ENCODE measurements at regions not wholly inside any gene's neighbourhood (a gene's known extent, or its start where the extent isn't known, plus 50 kb on each side); places are given as distances from the start of the nearest gene placed in this dataset.

DNA sequence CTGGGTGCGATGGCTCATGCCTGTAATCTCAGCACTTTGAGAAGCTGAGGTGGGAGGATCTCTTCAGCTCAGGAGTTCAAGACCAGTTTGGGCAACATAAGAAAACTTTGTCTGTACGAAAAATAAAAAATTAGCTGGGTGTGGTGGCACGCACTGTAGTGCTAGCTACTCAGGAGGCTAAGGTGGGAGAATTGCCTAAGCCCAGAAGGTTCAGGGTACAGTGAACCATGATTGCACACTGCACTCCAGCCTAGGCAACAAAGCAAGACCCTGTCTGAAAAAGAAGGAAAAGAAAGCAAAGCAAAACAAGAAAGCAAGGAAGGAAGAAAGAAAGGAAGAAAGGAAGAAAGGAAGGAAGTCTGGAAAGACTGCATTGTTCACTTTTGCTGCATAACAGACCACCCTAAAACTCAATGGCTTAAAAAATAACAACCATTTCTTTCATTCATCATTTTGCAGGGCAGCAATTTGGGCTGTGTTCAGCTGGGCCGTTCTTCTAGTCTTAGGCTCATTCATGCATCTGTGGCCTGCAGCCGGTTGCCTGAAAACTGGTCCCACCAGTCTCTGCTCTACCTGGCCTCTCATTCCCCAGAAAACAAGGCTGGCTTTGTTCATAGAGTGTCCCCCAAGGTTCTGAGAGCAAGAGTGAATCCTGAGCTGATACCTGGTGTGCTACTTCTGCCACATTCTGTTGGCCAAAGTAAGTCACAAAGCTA, 82.4 kb upstream of the MIER3 start:
- peaks cover 4% of the 10 kb centered on the region for H3K9me3 Mint-ChIP-seq
- H3K27me3 Mint-ChIP-seq = no peaks in the 10 kb centered on the region
- H3K36me3 Mint-ChIP-seq = no peaks in the 10 kb centered on the region
- peaks cover 4% of the 10 kb centered on the region for H3K4me1 Mint-ChIP-seq (ENCODE audit: unreplicated experiment)
- H3K27ac Mint-ChIP-seq = no peak overlapping the region
- no peak for DNase-seq (ENCODE audit: extremely low spot score, unreplicated experiment)
- H3K4me3 Mint-ChIP-seq = no peak overlapping the region
- TF ChIP-seq, protein P1, sequence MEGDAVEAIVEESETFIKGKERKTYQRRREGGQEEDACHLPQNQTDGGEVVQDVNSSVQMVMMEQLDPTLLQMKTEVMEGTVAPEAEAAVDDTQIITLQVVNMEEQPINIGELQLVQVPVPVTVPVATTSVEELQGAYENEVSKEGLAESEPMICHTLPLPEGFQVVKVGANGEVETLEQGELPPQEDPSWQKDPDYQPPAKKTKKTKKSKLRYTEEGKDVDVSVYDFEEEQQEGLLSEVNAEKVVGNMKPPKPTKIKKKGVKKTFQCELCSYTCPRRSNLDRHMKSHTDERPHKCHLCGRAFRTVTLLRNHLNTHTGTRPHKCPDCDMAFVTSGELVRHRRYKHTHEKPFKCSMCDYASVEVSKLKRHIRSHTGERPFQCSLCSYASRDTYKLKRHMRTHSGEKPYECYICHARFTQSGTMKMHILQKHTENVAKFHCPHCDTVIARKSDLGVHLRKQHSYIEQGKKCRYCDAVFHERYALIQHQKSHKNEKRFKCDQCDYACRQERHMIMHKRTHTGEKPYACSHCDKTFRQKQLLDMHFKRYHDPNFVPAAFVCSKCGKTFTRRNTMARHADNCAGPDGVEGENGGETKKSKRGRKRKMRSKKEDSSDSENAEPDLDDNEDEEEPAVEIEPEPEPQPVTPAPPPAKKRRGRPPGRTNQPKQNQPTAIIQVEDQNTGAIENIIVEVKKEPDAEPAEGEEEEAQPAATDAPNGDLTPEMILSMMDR (conservative IDR thresholded peaks at IDR 0.05) = no peak

DNA sequence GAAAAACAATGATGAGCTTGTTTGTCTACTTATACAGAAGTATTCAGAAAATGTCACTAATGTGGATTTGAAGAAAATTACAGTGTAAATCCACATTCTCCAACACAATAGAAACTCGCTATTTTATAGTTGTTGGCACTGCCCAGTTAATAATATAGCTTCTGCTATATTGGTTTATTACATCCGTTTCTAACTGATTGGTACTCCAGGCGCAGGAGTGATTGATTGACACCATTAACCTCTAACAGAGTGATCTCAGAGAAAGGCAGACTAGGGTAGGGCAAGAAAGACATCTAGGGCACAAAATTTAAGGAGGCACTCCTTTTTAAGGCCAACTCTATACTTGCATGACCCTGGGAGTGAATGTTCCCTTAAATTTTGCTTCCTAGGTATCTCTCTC, 84.0 kb upstream of the MIER3 start:
- Mint-ChIP-seq H3K9me3 (peaks cover 4% of the 10 kb centered on the region), H3K36me3 (no peaks in the 10 kb centered on the region), H3K4me3 (no peak overlapping the region), H3K27ac (no peak overlapping the region), H3K4me1 (ENCODE audit: unreplicated experiment) (peaks cover 4% of the 10 kb centered on the region), H3K27me3 (no peaks in the 10 kb centered on the region)
- TF ChIP-seq, protein P1 (conservative IDR thresholded peaks at IDR 0.05) = no peak
- no peak for DNase-seq (ENCODE audit: extremely low spot score, unreplicated experiment)

DNA sequence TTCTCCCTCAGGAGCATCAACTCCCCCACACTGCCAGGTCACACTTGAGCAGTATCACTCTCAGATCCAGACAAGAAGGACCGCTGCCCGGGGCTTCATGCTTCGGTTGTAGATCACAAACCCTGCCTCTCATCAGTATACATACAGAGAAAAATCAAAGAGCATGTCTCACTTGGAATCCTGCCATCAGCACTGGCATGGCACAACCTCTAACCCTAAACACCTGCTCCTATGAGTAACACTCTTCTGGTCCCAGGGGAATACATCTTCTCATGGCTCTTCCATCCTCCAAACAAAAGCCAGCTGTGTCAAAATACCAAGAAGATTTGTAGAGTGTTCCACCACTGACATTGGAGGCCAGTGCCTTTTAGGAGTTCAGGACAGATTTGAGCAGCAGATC, 84.8 kb upstream of the MIER3 start:
- Mint-ChIP-seq H3K9me3 (peaks cover 2% of the 10 kb centered on the region), H3K4me1 (ENCODE audit: unreplicated experiment) (peaks cover 2% of the 10 kb centered on the region), H3K36me3 (no peaks in the 10 kb centered on the region), H3K27me3 (no peaks in the 10 kb centered on the region), H3K4me3 (no peak overlapping the region), H3K27ac (no peak overlapping the region)
- TF ChIP-seq, protein P1 (conservative IDR thresholded peaks at IDR 0.05) = no peak
- DNase-seq (ENCODE audit: extremely low spot score, unreplicated experiment) = no peak

DNA sequence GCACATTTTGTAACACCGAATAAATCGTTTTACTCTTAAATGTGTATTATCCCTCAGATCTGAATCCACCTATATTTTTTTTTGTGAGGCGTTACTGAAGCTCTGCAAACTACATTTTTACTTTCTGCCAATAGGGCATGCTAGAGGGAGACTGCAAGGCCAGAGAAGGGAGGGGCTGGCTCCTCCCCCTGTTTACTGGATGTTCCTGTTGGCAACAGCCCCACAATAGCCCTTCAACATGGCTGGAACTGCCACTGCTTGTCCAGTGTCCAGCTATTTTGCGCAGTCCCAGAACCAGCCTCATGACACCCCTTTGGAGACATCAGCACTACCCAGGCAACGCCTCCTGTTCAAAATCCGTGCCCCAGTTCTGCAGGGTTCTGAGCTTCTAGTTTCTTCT, 85.4 kb upstream of the MIER3 start:
- TF ChIP-seq, protein P1 (conservative IDR thresholded peaks at IDR 0.05) = no peak
- no peaks in the 10 kb centered on the region for H3K9me3 Mint-ChIP-seq
- DNase-seq (ENCODE audit: extremely low spot score, unreplicated experiment) = no peak
- H3K4me3 Mint-ChIP-seq = no peak overlapping the region
- H3K4me1 Mint-ChIP-seq (ENCODE audit: unreplicated experiment) = no peaks in the 10 kb centered on the region
- no peaks in the 10 kb centered on the region for H3K36me3 Mint-ChIP-seq
- no peaks in the 10 kb centered on the region for H3K27me3 Mint-ChIP-seq
- H3K27ac Mint-ChIP-seq = no peak overlapping the region

DNA sequence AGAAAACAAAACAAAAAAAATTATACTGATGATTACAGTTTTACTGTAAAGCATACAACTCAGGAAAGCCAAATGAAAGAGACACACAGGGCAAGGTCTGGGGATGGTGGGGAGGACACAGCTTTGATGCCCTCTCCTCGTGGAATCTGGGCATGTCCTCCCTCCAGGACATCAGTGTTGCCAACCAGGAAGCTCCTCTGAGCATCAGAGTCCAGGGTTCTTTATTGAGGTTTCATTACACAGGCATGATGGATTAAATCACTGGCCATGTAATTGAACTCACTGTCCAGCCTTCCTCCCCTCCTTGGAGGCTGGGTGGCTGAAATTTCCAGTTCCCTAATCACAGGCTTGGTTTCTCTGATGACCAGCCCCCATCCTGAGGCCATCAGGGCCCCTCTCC, 89.6 kb upstream of the MIER3 start:
- Mint-ChIP-seq H3K36me3 (no peaks in the 10 kb centered on the region), H3K9me3 (no peaks in the 10 kb centered on the region), H3K27ac (no peak overlapping the region), H3K4me1 (ENCODE audit: unreplicated experiment) (no peaks in the 10 kb centered on the region), H3K4me3 (no peak overlapping the region), H3K27me3 (no peaks in the 10 kb centered on the region)
- TF ChIP-seq, protein P1 (conservative IDR thresholded peaks at IDR 0.05) = no peak
- DNase-seq (ENCODE audit: extremely low spot score, unreplicated experiment) = no peak
